Activated CD4-positive, alpha-beta memory T cell treated with anti-CD3 and anti-CD28 coated beads, Interleukin-2, amount 10 ng/mL, durations not matched to agents 7 days and 5 days (primary cell): ENCODE measurements at regions not wholly inside any gene's neighbourhood (a gene's known extent, or its start where the extent isn't known, plus 50 kb on each side); places are given as distances from the start of the nearest gene placed in this dataset.
"Not testable (repeated sequence)": the region's sequence is repeated elsewhere in the genome, so short reads cannot be mapped to it uniquely, and the experiment has no call there.

ENCODE experiments used
- CTCF ChIA-PET: fragments of 350-600 bp; sonication (Branson Sonifier 250); formaldehyde crosslinking; loops from one replicate; lab custom pipeline; 2021; ENCODE audit warnings: antibody characterized with exemption, inconsistent platforms; lab: Charles Lee
- POLR2A ChIA-PET: fragments of 350-600 bp; sonication (Branson Sonifier 250); formaldehyde crosslinking; loops from one replicate; lab custom pipeline; 2021; ENCODE audit warnings: antibody characterized with exemption; lab: Charles Lee
- DNase-seq: peaks from one replicate; pipeline ENCODE4 v3.0.0-alpha.2; 2020
- H3K27ac Mint-ChIP-seq: one replicate; pipeline ENCODE4 v1.8.0; 2021; ENCODE audit warnings: mild to moderate bottlenecking, mixed read lengths
- H3K27me3 Mint-ChIP-seq: one replicate; pipeline ENCODE4 v1.8.0; 2021; ENCODE audit warnings: mixed read lengths
- H3K36me3 Mint-ChIP-seq: one replicate; pipeline ENCODE4 v1.8.0; 2021; ENCODE audit warnings: low read depth, mixed read lengths
- H3K4me1 Mint-ChIP-seq: one replicate; pipeline ENCODE4 v1.8.0; 2021; ENCODE audit warnings: mixed read lengths
- H3K4me3 Mint-ChIP-seq: one replicate; pipeline ENCODE4 v1.8.0; 2021; ENCODE audit warnings: mild to moderate bottlenecking, mixed read lengths
- H3K9me3 Mint-ChIP-seq: one replicate; pipeline ENCODE4 v1.8.0; 2021; ENCODE audit warnings: mixed read lengths

GRCh38 chr14:38593476-38593875 is 337.6 kb upstream of the CLEC14A start:
- no peaks in the 10 kb centered on the region for H3K36me3 Mint-ChIP-seq
- no peak overlapping the region for H3K4me3 Mint-ChIP-seq
- ChIA-PET POLR2A (no interaction called here), CTCF (no interaction called here)
- no peaks in the 10 kb centered on the region for H3K4me1 Mint-ChIP-seq
- H3K27me3 Mint-ChIP-seq = no peaks in the 10 kb centered on the region
- no peak overlapping the region for H3K27ac Mint-ChIP-seq
- DNase-seq = no peak
- no peaks in the 10 kb centered on the region for H3K9me3 Mint-ChIP-seq

- ChIA-PET POLR2A (no interaction called here), CTCF (no interaction called here)
- no peaks in the 10 kb centered on the region for H3K36me3 Mint-ChIP-seq
- no peak for DNase-seq
- no peak overlapping the region for H3K27ac Mint-ChIP-seq
- no peaks in the 10 kb centered on the region for H3K4me1 Mint-ChIP-seq
- H3K27me3 Mint-ChIP-seq = no peaks in the 10 kb centered on the region
- no peak overlapping the region for H3K4me3 Mint-ChIP-seq
- H3K9me3 Mint-ChIP-seq = no peaks in the 10 kb centered on the region
These were observed 337.0 kb upstream of the CLEC14A start for GRCh38 chr14:38592764-38593442.

GRCh38 chr14:38589747-38590350 is 334.0 kb upstream of the CLEC14A start:
- DNase-seq = no peak
- Mint-ChIP-seq H3K27ac (no peak overlapping the region), H3K4me1 (no peaks in the 10 kb centered on the region), H3K36me3 (no peaks in the 10 kb centered on the region), H3K9me3 (no peaks in the 10 kb centered on the region), H3K4me3 (no peak overlapping the region), H3K27me3 (no peaks in the 10 kb centered on the region)
- POLR2A ChIA-PET = no interaction called here
- CTCF ChIA-PET = no interaction called here

GRCh38 chr14:38583471-38583870 is 327.6 kb upstream of the CLEC14A start:
- CTCF ChIA-PET = no interaction called here
- Mint-ChIP-seq H3K9me3 (no peaks in the 10 kb centered on the region), H3K4me3 (no peak overlapping the region), H3K36me3 (no peaks in the 10 kb centered on the region), H3K27me3 (no peaks in the 10 kb centered on the region), H3K4me1 (no peaks in the 10 kb centered on the region), H3K27ac (no peak overlapping the region)
- DNase-seq = no peak
- POLR2A ChIA-PET = no interaction called here

- no peak overlapping the region for H3K27ac Mint-ChIP-seq
- no peaks in the 10 kb centered on the region for H3K36me3 Mint-ChIP-seq
- DNase-seq = no peak
- H3K9me3 Mint-ChIP-seq = no peaks in the 10 kb centered on the region
- no peak overlapping the region for H3K4me3 Mint-ChIP-seq
- POLR2A ChIA-PET = no interaction called here
- H3K27me3 Mint-ChIP-seq = no peaks in the 10 kb centered on the region
- H3K4me1 Mint-ChIP-seq = no peaks in the 10 kb centered on the region
- CTCF ChIA-PET = no interaction called here
These were observed 322.4 kb upstream of the CLEC14A start for GRCh38 chr14:38578278-38578681.

GRCh38 chr14:38567703-38568102 is 311.8 kb upstream of the CLEC14A start:
- no peaks in the 10 kb centered on the region for H3K9me3 Mint-ChIP-seq
- POLR2A ChIA-PET = no interaction called here
- no peak overlapping the region for H3K27ac Mint-ChIP-seq
- no peak overlapping the region for H3K4me3 Mint-ChIP-seq
- no peak for DNase-seq
- no peaks in the 10 kb centered on the region for H3K27me3 Mint-ChIP-seq
- H3K36me3 Mint-ChIP-seq = no peaks in the 10 kb centered on the region
- peaks cover 7% of the 10 kb centered on the region for H3K4me1 Mint-ChIP-seq
- CTCF ChIA-PET = no interaction called here

GRCh38 chr14:38561657-38562056 is 305.8 kb upstream of the CLEC14A start:
- DNase-seq = no peak
- peaks cover 4% of the 10 kb centered on the region for H3K9me3 Mint-ChIP-seq
- H3K36me3 Mint-ChIP-seq = no peaks in the 10 kb centered on the region
- no peaks in the 10 kb centered on the region for H3K4me1 Mint-ChIP-seq
- H3K27me3 Mint-ChIP-seq = no peaks in the 10 kb centered on the region
- POLR2A ChIA-PET = no interaction called here
- H3K4me3 Mint-ChIP-seq = no peak overlapping the region
- CTCF ChIA-PET = no interaction called here
- H3K27ac Mint-ChIP-seq = no peak overlapping the region

- ChIA-PET POLR2A (no interaction called here), CTCF (no interaction called here)
- Mint-ChIP-seq H3K36me3 (no peaks in the 10 kb centered on the region), H3K27me3 (no peaks in the 10 kb centered on the region), H3K9me3 (peaks cover 4% of the 10 kb centered on the region), H3K27ac (no peak overlapping the region), H3K4me3 (no peak overlapping the region), H3K4me1 (no peaks in the 10 kb centered on the region)
- no peak for DNase-seq
These were observed 303.8 kb upstream of the CLEC14A start for GRCh38 chr14:38559711-38560110.

- CTCF ChIA-PET, POLR2A ChIA-PET, H3K36me3 Mint-ChIP-seq, H3K27ac Mint-ChIP-seq, DNase-seq, H3K4me1 Mint-ChIP-seq, H3K27me3 Mint-ChIP-seq, H3K4me3 Mint-ChIP-seq, H3K9me3 Mint-ChIP-seq: not testable (repeated sequence)
These were observed 301.5 kb upstream of the CLEC14A start for GRCh38 chr14:38557391-38557790.

GRCh38 chr14:38556252-38556651 is 300.4 kb upstream of the CLEC14A start:
- no peak overlapping the region for H3K27ac Mint-ChIP-seq
- H3K9me3 Mint-ChIP-seq = peaks cover 4% of the 10 kb centered on the region
- H3K4me3 Mint-ChIP-seq = no peak overlapping the region
- H3K4me1 Mint-ChIP-seq = no peaks in the 10 kb centered on the region
- CTCF ChIA-PET = no interaction called here
- H3K36me3 Mint-ChIP-seq = no peaks in the 10 kb centered on the region
- H3K27me3 Mint-ChIP-seq = no peaks in the 10 kb centered on the region
- POLR2A ChIA-PET = no interaction called here
- no peak for DNase-seq

GRCh38 chr14:38554026-38554425 is 298.1 kb upstream of the CLEC14A start:
- CTCF ChIA-PET = no interaction called here
- Mint-ChIP-seq H3K4me1 (no peaks in the 10 kb centered on the region), H3K27ac (no peak overlapping the region), H3K4me3 (no peak overlapping the region), H3K9me3 (peaks cover 4% of the 10 kb centered on the region), H3K36me3 (no peaks in the 10 kb centered on the region), H3K27me3 (no peaks in the 10 kb centered on the region)
- POLR2A ChIA-PET = no interaction called here
- no peak for DNase-seq

GRCh38 chr14:38553586-38553985 is 297.7 kb upstream of the CLEC14A start:
- Mint-ChIP-seq H3K27ac (no peak overlapping the region), H3K9me3 (no peaks in the 10 kb centered on the region), H3K4me3 (no peak overlapping the region), H3K4me1 (no peaks in the 10 kb centered on the region), H3K27me3 (no peaks in the 10 kb centered on the region), H3K36me3 (no peaks in the 10 kb centered on the region)
- DNase-seq = no peak
- ChIA-PET POLR2A (no interaction called here), CTCF (no interaction called here)

- Mint-ChIP-seq H3K27me3 (no peaks in the 10 kb centered on the region), H3K4me3 (no peak overlapping the region), H3K4me1 (no peaks in the 10 kb centered on the region), H3K9me3 (no peaks in the 10 kb centered on the region), H3K27ac (no peak overlapping the region), H3K36me3 (no peaks in the 10 kb centered on the region)
- ChIA-PET CTCF (no interaction called here), POLR2A (no interaction called here)
- DNase-seq = no peak
These were observed 293.7 kb upstream of the CLEC14A start for GRCh38 chr14:38549564-38549963.

GRCh38 chr14:38547961-38548490 is 292.1 kb upstream of the CLEC14A start:
- DNase-seq = no peak
- H3K4me1 Mint-ChIP-seq = no peaks in the 10 kb centered on the region
- no peaks in the 10 kb centered on the region for H3K27me3 Mint-ChIP-seq
- H3K4me3 Mint-ChIP-seq = no peak overlapping the region
- no peaks in the 10 kb centered on the region for H3K36me3 Mint-ChIP-seq
- ChIA-PET POLR2A (no interaction called here), CTCF (no interaction called here)
- H3K27ac Mint-ChIP-seq = no peak overlapping the region
- H3K9me3 Mint-ChIP-seq = no peaks in the 10 kb centered on the region
